GM12891 (cell line): ENCODE measurements at regions not wholly inside any gene's neighbourhood (a gene's known extent, or its start where the extent isn't known, plus 50 kb on each side); places are given as distances from the start of the nearest gene placed in this dataset.

ENCODE experiments used
- DNase-seq: peaks from one replicate; pipeline ENCODE4 v3.0.0; 2011; ENCODE audit warnings: low spot score; ENCODE audit not compliant: insufficient read length
- FAIRE-seq: peaks from 2 replicates; lab custom pipeline; 2011; peaks lifted over from hg19 to GRCh38; lab: Jason Lieb, UNC
- PAX5 ChIP-seq: IDR thresholded peaks from 2 replicates; pipeline ENCODE4 v1.6.1; 2011; ENCODE audit warnings: low read length, moderate library complexity, mild to moderate bottlenecking; ENCODE audit not compliant: insufficient read depth, severe bottlenecking
- POLR2A ChIP-seq: IDR thresholded peaks from 2 replicates; pipeline ENCODE4 v1.6.1; 2011; ENCODE audit warnings: low read depth, low read length, control low read depth
- POLR2AphosphoS5 ChIP-seq: IDR thresholded peaks from 2 replicates; pipeline ENCODE4 v1.6.1; 2011; ENCODE audit warnings: low read depth, low read length, control low read depth
- POU2F2 ChIP-seq: IDR thresholded peaks from 2 replicates; pipeline ENCODE4 v1.6.1; 2011; ENCODE audit warnings: low read depth, mild to moderate bottlenecking, control low read depth, low read length, moderate library complexity
- SPI1 ChIP-seq: IDR thresholded peaks from 2 replicates; pipeline ENCODE4 v1.6.1; 2011; ENCODE audit warnings: low read depth, low read length, control low read depth
- TAF1 ChIP-seq: IDR thresholded peaks from 2 replicates; pipeline ENCODE4 v1.6.1; 2011; ENCODE audit warnings: low read depth, low read length, control low read depth

DNA sequence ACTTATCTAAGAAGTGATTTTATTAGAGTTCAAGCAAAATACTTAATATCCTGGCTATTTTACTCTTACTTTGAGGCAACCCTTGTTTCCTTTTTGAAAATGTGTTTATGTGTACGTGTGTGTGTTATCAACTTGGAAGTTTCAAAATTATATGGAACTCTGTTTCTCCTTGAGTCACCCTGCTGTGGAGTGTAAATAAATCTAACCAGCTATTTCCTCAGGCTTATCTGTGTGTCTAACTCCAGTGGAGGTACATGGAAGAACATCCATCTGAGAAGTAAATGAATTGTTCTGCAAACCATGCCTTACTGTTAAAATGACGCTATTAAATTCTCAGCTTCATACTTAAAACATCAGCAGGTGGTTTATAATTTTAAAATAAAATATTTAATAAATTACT is 583.4 kb upstream of the SLITRK5 start:
- TF ChIP-seq POU2F2, result no peak
- TF ChIP-seq TAF1, result no peak
- no peak for TF ChIP-seq POLR2AphosphoS5
- no peak for TF ChIP-seq PAX5
- TF ChIP-seq SPI1, result no peak
- no peak for TF ChIP-seq POLR2A
- DNase-seq (no peak), FAIRE-seq (no peak)

DNA sequence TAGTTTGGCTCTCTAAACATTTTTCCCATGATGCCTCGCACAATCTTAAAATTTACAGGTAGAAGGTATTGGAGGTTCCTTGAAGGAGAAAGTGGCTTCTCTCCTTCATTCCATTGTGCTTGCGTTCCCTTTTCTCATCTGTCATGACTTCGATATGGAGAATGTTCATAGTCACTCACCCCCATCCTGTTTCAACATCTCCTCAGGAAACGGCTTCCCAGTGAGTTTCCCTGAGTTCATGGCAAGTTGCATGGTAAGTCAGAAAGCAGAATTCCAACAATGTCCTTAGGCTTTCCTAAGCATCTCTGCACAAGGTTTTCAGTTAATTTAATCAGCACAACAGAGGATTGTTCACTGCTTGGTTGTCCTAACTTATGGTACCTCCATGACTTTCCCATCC is 581.8 kb upstream of the SLITRK5 start:
- DNase-seq, result no peak
- FAIRE-seq, result no peak
- no peak for TF ChIP-seq POLR2AphosphoS5
- no peak for TF ChIP-seq PAX5
- TF ChIP-seq POLR2A, result no peak
- no peak for TF ChIP-seq POU2F2
- TF ChIP-seq SPI1, result no peak
- TF ChIP-seq TAF1, result no peak

DNA sequence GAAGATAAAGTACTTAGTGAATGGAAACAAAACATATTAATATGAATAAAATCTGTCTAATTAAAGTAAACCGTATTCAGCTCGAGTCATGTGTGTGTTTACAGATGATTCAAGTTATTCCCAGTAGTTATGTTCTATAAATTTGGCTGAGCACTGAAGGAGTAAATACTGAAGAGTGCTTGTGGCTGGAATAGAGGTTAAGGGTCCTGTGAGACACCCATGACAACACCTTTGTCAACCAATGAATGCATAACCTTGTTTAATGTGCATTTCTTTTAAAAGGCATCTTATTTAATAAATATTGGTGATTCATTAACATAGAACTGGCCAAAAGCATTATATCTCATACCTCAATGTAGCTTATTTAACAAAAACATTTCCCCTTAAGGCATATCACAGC is 577.8 kb upstream of the SLITRK5 start:
- no peak for FAIRE-seq
- no peak for DNase-seq
- TF ChIP-seq SPI1 (no peak), TAF1 (no peak), POLR2A (no peak)

DNA sequence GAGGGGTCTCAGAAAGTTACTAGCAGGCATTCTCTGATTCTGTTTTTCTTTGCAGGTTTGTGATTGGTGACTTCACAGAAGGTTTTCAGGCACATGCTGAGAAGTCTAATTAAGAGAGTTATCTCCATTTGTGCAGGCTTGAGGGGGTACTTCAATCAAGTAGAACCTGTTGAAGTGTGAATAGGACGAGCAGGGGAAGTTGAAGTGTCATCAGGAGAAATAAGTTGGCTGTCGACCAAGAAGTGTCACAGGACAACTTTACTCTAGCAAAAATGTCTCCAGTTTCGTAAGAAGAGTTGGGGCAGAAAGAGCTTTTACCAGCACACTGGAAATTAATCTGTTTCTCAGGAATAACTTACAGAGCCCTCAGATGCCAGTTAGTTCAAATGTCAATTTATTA is 576.5 kb upstream of the SLITRK5 start:
- TF ChIP-seq TAF1 (no peak), POLR2AphosphoS5 (no peak), POU2F2 (no peak), POLR2A (no peak), PAX5 (no peak), SPI1 (no peak)
- no peak for FAIRE-seq
- no peak for DNase-seq

DNA sequence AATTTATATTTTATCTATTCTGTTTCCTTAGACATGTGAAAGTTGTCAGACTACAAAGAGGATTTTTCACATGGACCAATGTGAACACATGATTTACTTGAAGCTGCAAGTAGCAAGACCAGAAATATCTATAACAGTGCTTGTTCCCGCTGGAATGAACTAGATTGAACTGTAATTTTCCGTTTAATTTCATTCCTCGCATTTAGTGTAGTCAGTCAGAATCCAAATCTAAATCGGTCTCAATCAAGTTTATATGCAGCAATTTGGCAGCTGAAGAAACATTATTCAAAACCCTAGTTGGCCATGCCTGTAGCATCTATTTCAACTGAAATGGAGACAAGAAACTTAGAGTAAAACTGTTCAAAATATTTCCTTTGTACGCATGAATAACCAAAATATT is 570.7 kb upstream of the SLITRK5 start:
- no peak for DNase-seq
- TF ChIP-seq PAX5 (no peak), POLR2AphosphoS5 (no peak), POU2F2 (no peak), POLR2A (no peak)
- no peak for FAIRE-seq

DNA sequence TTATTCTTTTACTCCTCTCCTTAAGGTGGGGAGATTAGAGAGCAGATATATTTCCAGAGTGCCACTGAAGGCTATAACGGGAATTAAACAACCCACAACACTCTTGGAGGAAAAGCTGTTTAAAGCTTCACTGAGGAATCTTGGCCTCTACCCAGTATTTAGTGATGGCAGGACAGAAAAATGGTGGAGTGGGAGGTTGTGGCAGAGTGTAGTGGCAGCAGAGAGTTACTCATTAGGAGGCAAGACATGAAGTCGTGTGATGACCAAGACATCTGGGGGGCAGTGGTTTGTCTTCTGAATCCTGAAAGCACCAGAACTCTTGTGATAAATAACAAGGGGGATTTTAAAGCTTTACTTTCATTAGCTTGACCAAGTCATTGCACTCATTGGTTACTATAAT is 563.5 kb upstream of the SLITRK5 start:
- TF ChIP-seq POLR2A (no peak), SPI1 (no peak), POLR2AphosphoS5 (no peak), TAF1 (no peak), POU2F2 (no peak), PAX5 (no peak)
- FAIRE-seq, result no peak

DNA sequence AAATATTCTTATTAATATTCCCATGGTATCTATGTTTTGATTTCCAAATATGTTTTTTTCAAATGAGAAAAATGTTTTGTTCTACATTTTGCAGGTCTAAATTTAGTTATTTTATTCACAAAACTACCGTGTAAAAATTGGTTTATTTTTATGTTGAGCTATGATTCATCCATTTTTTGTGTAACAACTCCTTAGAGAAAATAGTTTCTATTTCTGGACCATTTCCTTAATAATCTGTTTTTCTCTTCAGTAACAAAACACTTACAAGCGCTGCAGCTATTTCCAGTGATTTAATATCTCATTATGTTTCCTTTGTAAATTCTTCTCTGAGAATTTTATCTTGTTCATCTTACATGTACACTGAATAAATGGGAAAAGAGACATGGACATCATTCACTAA is 550.7 kb upstream of the SLITRK5 start:
- TF ChIP-seq TAF1 (no peak), POU2F2 (no peak), POLR2AphosphoS5 (no peak), POLR2A (no peak), SPI1 (no peak)
- DNase-seq (no peak), FAIRE-seq (no peak)

More for the DNA sequence above, 563.5 kb upstream of the SLITRK5 start:
- DNase-seq, result no peak

DNA sequence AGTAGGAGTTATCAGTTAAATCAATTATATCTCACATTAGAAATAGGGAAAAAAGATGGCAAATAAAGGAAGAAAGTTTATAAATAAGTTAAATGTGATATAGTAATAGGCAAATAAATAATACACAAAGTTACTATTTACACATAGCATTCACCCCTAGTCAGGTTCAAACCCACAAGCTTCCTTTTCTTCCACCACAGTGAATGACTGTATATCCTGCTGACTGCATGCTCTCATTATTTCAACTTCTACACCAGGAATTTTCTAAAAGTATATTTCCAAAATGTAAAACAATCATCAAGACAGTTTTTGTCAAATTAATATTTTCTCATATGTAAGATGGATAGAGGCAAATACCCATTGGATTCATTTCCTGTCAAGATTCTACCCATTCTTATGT is 548.6 kb upstream of the SLITRK5 start:
- no peak for DNase-seq
- no peak for FAIRE-seq
- no peak for TF ChIP-seq POLR2A
- no peak for TF ChIP-seq TAF1
- TF ChIP-seq SPI1, result no peak
- no peak for TF ChIP-seq PAX5
- no peak for TF ChIP-seq POU2F2
- no peak for TF ChIP-seq POLR2AphosphoS5

DNA sequence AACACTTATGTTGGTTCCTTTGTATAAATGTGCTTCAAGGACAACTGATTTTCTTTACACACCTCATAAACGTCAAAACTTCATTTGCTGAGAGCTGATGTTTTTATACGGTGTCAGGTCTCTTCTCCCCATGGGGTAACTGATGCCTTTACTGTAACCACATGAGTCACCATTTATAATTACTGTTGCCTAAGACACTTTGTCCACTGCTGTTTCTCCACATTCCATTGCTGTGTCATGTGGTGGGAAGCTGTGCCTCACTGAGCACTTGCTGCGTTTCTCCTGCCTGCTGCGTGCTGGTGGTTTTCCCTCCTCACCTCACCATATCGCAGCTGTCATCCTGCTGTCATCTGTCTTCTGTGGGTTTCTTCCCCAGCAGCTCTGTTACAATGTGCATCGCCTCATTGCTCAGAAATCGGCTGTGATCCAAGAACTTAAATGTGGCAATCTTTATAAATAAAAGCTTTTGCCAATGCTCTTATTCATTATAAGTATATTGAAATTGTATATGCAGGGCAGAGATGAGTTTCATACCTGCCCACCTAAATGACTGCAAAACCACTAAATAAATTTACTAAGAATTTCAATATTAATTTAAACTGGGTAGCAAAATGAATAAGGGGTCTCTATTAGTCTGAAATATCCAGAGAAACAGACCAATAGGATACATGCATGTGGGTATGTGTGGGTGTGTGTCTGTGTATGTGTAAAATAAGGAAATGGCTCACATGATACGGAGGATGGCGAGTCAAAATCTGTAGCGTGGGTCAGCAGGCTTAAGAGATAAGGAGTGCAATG is 547.0 kb upstream of the SLITRK5 start:
- FAIRE-seq (no peak), DNase-seq (no peak)
- TF ChIP-seq TAF1, result no peak
- no peak for TF ChIP-seq SPI1
- no peak for TF ChIP-seq PAX5
- TF ChIP-seq POLR2A, result no peak
- TF ChIP-seq POU2F2, result no peak
- no peak for TF ChIP-seq POLR2AphosphoS5

DNA sequence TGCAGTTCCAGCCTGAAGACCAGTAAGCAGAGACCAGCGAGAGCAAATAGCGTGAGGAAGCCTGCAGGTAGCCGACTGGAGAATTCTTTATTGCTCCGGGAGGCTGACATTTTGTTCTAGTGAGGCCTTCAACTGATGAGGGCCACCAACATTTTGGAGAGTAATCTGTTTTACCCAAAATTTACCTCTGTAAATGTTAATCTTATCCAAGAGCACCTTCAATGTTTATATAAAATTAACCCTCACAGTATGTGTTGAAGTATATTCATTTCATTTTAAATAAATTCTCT is 546.4 kb upstream of the SLITRK5 start:
- no peak for DNase-seq
- TF ChIP-seq POU2F2 (no peak), TAF1 (no peak), POLR2AphosphoS5 (no peak), POLR2A (no peak)
- no peak for FAIRE-seq

DNA sequence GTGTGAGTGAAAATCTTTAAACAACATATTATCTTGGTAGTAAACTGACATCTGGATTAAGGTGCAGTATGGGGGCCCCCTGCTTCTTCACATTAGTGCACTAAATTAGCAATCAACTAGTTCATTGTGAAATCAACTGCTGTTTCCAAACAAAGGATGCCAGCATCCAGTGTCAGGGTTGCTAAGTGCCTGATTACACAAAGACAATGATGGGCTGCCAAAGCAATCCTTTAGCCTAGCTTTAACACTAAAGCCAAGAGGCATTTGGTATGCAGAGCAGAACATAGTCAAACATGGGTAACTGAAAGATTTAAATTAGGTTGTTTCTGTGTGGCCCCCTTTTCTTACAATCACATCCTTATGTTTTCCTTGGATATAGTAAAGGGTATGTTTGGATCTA is 543.1 kb upstream of the SLITRK5 start:
- no peak for DNase-seq
- FAIRE-seq, result no peak
- TF ChIP-seq POLR2AphosphoS5 (no peak), POLR2A (no peak), POU2F2 (no peak)
